IMR-90 (cell line): ENCODE measurements at regions not wholly inside any gene's neighbourhood (a gene's known extent, or its start where the extent isn't known, plus 50 kb on each side); places are given as distances from the start of the nearest gene placed in this dataset.

ENCODE experiments used
- CTCF ChIP-seq: conservative IDR thresholded peaks from 2 replicates; pipeline ENCODE4 v1.5.1; 2012; ENCODE audit warnings: mild to moderate bottlenecking, low read depth, low read length, improper control_type of control experiment
- RAD21 ChIP-seq: IDR thresholded peaks from 2 replicates; pipeline ENCODE4 v1.6.1; 2012; ENCODE audit warnings: low read length, improper control_type of control experiment

GRCh38 chr3:141422961-141423582 lies 54.8 kb downstream of the ZBTB38 start:
- TF ChIP-seq CTCF (no peak), RAD21 (no peak)
